ENCODE measurements at regions not wholly inside any gene's neighbourhood (a gene's known extent, or its start where the extent isn't known, plus 50 kb on each side); places are given as distances from the start of the nearest gene placed in this dataset.

DNA sequence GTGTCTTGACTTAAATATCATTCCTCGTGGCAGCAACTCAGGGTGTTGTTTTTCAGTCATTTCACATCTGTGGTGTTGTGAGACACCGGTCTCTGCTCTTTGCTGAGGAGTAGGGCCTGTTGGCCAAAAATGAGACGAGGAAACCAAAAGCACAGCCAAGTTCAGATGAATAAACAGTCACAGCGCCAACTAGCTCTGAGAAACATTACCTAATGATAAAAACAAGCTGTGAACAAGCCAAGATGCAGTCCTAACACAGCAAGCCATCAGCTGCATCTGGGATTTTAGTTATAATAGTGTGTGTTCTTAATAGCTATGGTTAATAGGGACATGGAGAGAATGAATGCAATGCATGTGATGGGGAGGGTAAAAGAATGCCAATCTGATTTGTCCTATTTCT, 843.4 kb upstream of the DPPA4 start:
- Histone ChIP-seq H3K9me3 (no peaks in the 10 kb centered on the region), H3K36me3 (no peaks in the 10 kb centered on the region), H3K4me1 (peaks cover 0 to 2% of the 10 kb centered on the region in 2 donors), H3K27ac (peak overlapping the region; percentile 50 to 65), H3K4me3 (peak overlapping the region in 1 of 2 donors; percentile 36), H3K27me3 (no peaks in the 10 kb centered on the region)
- TF ChIP-seq, protein P1, sequence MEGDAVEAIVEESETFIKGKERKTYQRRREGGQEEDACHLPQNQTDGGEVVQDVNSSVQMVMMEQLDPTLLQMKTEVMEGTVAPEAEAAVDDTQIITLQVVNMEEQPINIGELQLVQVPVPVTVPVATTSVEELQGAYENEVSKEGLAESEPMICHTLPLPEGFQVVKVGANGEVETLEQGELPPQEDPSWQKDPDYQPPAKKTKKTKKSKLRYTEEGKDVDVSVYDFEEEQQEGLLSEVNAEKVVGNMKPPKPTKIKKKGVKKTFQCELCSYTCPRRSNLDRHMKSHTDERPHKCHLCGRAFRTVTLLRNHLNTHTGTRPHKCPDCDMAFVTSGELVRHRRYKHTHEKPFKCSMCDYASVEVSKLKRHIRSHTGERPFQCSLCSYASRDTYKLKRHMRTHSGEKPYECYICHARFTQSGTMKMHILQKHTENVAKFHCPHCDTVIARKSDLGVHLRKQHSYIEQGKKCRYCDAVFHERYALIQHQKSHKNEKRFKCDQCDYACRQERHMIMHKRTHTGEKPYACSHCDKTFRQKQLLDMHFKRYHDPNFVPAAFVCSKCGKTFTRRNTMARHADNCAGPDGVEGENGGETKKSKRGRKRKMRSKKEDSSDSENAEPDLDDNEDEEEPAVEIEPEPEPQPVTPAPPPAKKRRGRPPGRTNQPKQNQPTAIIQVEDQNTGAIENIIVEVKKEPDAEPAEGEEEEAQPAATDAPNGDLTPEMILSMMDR (IDR thresholded peaks at IDR 0.05) = peak in 1 of 3 experiments; percentile 20
- DNase-seq (ENCODE audit: low spot score in 2 of 2) = no peak
- intact Hi-C loops (cut with DNase I) = no loop called here

DNA sequence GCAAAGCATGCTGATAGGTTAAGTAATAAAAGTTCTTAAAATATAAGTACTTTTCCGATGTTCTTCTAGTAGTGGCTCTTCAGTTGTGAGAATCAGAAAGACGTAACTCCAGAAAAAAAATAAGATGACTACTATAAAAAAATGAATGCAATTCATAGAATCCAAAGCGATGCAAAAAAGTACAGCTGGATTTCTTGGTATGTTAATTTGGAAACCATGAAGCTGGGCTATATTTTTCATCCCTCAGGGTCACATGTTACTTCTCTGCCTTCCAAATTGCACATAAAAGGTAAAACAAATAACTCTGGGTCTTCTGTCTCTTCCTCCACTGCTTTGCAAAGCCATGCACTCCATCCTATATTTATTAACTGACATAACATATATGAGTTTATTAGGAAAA, 843.9 kb upstream of the DPPA4 start:
- H3K36me3 ChIP-seq = no peaks in the 10 kb centered on the region
- H3K27ac ChIP-seq = peak overlapping the region; percentile 50 to 65
- no peaks in the 10 kb centered on the region for H3K9me3 ChIP-seq
- H3K4me3 ChIP-seq = peak overlapping the region in 1 of 2 donors; percentile 36
- TF ChIP-seq, protein P1 (IDR thresholded peaks at IDR 0.05) = no peak
- H3K27me3 ChIP-seq = no peaks in the 10 kb centered on the region
- no peak for DNase-seq (ENCODE audit: low spot score in 2 of 2)
- peaks cover 0 to 2% of the 10 kb centered on the region in 2 donors for H3K4me1 ChIP-seq
- intact Hi-C loops (cut with DNase I) = no loop called here

DNA sequence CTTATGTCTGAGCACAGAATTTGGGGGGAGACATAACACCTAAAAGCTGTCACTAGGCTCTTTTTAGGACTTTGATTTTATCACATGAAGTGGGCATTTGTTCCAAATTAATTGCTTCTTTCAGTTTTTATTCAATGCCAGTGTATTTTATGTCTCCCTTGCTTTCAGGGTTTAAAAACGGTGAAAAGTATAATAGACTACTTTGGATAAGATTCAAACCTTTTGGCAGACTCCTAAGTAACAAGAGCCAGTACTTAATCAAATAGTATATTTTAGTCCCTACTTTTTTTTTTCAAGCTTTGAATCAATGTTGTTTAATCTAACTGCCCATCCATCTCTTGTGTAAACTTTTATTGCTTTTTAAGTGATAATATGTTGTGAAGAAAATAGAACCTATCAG, 847.2 kb upstream of the DPPA4 start:
- TF ChIP-seq, protein P1 (IDR thresholded peaks at IDR 0.05) = no peak
- no peak overlapping the region for H3K27ac ChIP-seq
- no peak for DNase-seq (ENCODE audit: low spot score in 2 of 2)
- peaks cover 0 to 2% of the 10 kb centered on the region in 2 donors for H3K4me1 ChIP-seq
- no peaks in the 10 kb centered on the region for H3K36me3 ChIP-seq
- intact Hi-C loops (cut with DNase I) = no loop called here
- H3K4me3 ChIP-seq = no peak overlapping the region
- H3K27me3 ChIP-seq = no peaks in the 10 kb centered on the region
- H3K9me3 ChIP-seq = no peaks in the 10 kb centered on the region

DNA sequence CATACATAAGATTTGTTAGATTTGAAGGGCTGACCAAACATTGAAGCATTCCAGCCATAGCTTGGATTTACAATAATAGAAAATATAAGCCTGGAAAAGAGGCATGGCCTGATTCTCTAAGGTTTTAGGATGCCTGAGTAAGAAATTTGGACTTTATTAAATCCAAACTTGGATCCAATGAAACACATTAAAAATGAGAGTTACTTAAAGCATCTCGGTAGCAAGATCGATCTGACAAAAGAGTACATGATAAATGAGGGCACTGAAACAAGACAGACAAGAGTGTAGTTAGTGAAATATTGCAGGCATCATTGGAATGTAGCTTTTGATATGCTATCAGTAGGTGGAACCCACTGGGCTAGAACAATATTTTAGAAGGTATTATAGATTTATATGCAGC, 855.7 kb upstream of the DPPA4 start:
- H3K4me3 ChIP-seq = no peak overlapping the region
- TF ChIP-seq, protein P1 (IDR thresholded peaks at IDR 0.05) = no peak
- H3K27me3 ChIP-seq = no peaks in the 10 kb centered on the region
- H3K4me1 ChIP-seq = no peaks in the 10 kb centered on the region
- no peak for DNase-seq (ENCODE audit: low spot score in 2 of 2)
- no peaks in the 10 kb centered on the region for H3K9me3 ChIP-seq
- H3K36me3 ChIP-seq = no peaks in the 10 kb centered on the region
- intact Hi-C loops (cut with DNase I) = no loop called here
- no peak overlapping the region for H3K27ac ChIP-seq

DNA sequence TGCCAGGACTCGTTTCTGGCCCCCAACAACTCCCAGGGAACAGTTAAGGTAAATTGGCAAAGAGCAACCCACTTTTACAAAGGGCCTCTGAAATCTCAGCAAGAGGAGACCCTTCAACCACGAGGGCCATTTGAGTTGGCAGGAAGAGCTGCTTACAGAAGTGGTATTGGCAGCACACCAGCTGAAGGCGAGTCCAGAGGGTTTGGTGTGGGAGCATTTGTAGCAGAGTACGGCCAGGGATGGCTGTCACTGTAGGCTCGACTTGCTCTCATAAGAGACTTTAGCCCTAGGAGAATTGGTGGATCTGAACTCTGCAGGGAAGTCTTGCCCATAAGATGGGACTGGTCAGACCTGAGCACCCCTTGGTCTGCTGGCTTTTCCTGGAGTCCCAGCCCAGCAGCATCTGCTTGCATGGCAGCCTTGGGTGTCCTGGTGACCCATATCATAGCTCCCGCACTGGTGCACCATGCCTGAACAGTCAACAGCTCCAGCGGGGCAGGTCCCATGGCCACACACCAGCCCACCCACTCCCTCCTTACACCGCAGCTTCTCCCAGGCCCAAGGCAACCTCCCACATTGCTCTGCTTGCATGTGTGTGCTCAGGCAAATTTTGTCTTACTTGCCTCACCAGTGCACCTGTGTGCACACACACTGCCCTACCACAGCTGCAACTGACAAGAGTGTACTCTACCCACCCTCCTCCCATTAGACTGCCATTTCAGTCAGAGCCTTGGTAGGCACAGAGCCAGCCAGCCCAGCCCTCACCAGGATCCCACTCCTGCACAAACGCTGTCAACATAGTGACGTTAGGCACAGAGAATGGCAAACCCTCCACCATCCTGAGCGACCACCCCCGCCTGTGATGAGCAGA, 861.6 kb upstream of the DPPA4 start:
- no peak for DNase-seq (ENCODE audit: low spot score in 2 of 2)
- Histone ChIP-seq H3K27me3 (no peaks in the 10 kb centered on the region), H3K4me3 (no peak overlapping the region), H3K9me3 (peaks cover 0 to 18% of the 10 kb centered on the region in 2 donors), H3K27ac (no peak overlapping the region), H3K4me1 (no peaks in the 10 kb centered on the region), H3K36me3 (no peaks in the 10 kb centered on the region)
- intact Hi-C loops (cut with DNase I) = no loop called here
- TF ChIP-seq, protein P1 (IDR thresholded peaks at IDR 0.05) = no peak
